OCI-LY1 (cell line): ENCODE measurements at regions not wholly inside any gene's neighbourhood (a gene's known extent, or its start where the extent isn't known, plus 50 kb on each side); places are given as distances from the start of the nearest gene placed in this dataset.

ENCODE experiments used
- EZH2 ChIP-seq: fragments of 200-600 bp; sonication (generic), shearing (Covaris generic); IDR thresholded peaks from 2 replicates; pipeline ENCODE4 v1.8.0; 2017; ENCODE audit warnings: borderline replicate concordance, mixed run types, mild to moderate bottlenecking, antibody characterized with exemption, low read length, moderate library complexity, mixed read lengths
- TF ChIP-seq, protein P1 (sequence below): fragments of 200-600 bp; sonication (generic), shearing (Covaris generic); IDR thresholded peaks from 2 replicates; pipeline ENCODE4 v1.5.1; 2017; ENCODE audit warnings: mild to moderate bottlenecking, antibody characterized with exemption, low read length, moderate library complexity, mixed read lengths

DNA sequence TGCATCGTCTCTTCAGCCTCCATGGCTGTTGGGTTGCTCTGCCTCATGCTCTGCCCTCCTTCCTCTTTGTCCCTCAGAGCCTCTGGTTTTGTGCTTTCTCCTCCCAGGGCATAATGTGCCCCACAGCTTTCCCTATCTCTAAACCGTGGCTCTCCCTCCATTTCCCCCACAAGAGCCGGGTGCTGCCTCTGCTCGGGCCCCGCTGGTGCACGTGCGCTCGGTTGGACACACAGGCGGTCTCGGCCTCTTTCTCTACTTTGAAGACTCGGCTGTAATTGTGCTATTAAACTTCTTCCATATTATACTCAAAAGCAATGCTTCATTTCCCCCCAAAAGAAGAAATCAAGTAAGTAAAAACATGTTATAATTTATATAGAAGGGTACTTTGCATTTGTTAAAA is 109.7 kb upstream of the KLF14 start:
- TF ChIP-seq, protein P1, sequence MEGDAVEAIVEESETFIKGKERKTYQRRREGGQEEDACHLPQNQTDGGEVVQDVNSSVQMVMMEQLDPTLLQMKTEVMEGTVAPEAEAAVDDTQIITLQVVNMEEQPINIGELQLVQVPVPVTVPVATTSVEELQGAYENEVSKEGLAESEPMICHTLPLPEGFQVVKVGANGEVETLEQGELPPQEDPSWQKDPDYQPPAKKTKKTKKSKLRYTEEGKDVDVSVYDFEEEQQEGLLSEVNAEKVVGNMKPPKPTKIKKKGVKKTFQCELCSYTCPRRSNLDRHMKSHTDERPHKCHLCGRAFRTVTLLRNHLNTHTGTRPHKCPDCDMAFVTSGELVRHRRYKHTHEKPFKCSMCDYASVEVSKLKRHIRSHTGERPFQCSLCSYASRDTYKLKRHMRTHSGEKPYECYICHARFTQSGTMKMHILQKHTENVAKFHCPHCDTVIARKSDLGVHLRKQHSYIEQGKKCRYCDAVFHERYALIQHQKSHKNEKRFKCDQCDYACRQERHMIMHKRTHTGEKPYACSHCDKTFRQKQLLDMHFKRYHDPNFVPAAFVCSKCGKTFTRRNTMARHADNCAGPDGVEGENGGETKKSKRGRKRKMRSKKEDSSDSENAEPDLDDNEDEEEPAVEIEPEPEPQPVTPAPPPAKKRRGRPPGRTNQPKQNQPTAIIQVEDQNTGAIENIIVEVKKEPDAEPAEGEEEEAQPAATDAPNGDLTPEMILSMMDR: no peak
- no peak for TF ChIP-seq EZH2
